ENCODE measurements at regions not wholly inside any gene's neighbourhood (a gene's known extent, or its start where the extent isn't known, plus 50 kb on each side); places are given as distances from the start of the nearest gene placed in this dataset.

DNA sequence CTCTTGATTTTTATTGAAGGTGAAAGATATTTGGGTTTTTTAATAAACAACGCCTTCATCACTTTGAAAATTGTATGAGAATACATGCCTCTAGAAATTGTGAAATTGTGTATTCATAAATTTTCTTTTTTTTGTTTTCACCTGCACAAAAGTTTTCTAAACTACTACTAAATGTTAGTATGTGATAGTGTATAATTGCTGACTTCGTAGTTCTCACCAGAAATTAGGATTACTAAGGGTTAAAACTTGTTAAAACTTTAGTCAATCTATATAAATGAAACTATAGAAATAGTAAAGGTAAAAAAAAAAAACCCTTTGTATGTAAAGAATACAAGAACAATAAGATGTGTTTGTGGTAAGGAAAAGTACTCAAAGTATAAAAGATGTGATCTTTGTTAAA, 496.5 kb upstream of the ATP2B1 start:
- 92 to 98% (median 96%) methylated on average over 2 of the region's 2 CpGs for WGBS, 4 donors
- Histone ChIP-seq H3K36me3 (no peaks in the 10 kb centered on the region), H3K27me3 (no peaks in the 10 kb centered on the region), H3K27ac (no peak overlapping the region), H3K4me3 (no peak overlapping the region), H3K4me1 (no peaks in the 10 kb centered on the region), H3K9me3 (peaks cover 0 to 14% (median 4%) of the 10 kb centered on the region in 12 donors)
- intact Hi-C loops (cut with DNase I) = no loop called here
- TF ChIP-seq CTCF (IDR thresholded peaks at IDR 0.05) (no peak), POLR2A (IDR thresholded peaks at IDR 0.05) (no peak)
- no peak for ATAC-seq
- DNase-seq = no peak

- Histone ChIP-seq H3K27ac (no peak overlapping the region), H3K27me3 (no peaks in the 10 kb centered on the region), H3K9me3 (peaks cover 0 to 2% (median 0%) of the 10 kb centered on the region in 12 donors), H3K4me1 (peaks cover 0 to 13% (median 3%) of the 10 kb centered on the region in 12 donors), H3K4me3 (no peak overlapping the region), H3K36me3 (no peaks in the 10 kb centered on the region)
- 92 to 98% (median 94%) methylated on average over 1 of the region's 1 CpG for WGBS, 4 donors
- no peak for DNase-seq
- intact Hi-C loops (cut with DNase I) = no loop called here
- no peak for ATAC-seq
- TF ChIP-seq CTCF (IDR thresholded peaks at IDR 0.05) = no peak
Observed at GRCh38 chr12:90203556-90203955, 494.9 kb upstream of the ATP2B1 start.

- Histone ChIP-seq H3K4me3 (no peak overlapping the region), H3K27me3 (no peaks in the 10 kb centered on the region), H3K27ac (peak overlapping the region in 1 of 12 donors; percentile 49), H3K4me1 (peaks cover 0 to 14% (median 3%) of the 10 kb centered on the region in 12 donors), H3K36me3 (no peaks in the 10 kb centered on the region), H3K9me3 (no peaks in the 10 kb centered on the region)
- 27 to 34% (median 31%) methylated on average over 1 of the region's 1 CpG for WGBS, 4 donors
- ATAC-seq (no peak), DNase-seq (no peak)
- no peak for TF ChIP-seq POLR2A (IDR thresholded peaks at IDR 0.05)
- no peak for TF ChIP-seq CTCF (IDR thresholded peaks at IDR 0.05)
- intact Hi-C loops (cut with DNase I) = no loop called here
Observed at GRCh38 chr12:90199006-90199405, 490.4 kb upstream of the ATP2B1 start.

DNA sequence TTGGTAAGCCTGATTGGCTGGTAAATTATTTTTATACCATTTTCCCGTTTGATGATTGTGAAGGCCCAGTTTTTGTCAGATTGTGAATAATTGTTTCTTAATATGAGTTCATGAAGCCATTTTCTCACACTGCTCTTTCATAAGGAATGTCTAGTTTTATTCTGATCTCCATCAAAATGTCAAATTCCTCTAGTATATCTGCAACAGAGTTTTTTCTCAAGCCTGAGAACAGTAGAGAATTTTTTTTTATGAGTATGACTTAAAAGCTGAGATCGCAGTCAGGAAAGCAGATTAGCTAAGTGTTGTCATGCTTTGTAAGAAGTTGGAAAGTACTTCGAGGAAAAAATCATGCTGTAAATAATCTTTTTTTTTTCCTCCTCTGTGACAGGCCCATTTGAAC, 484.9 kb upstream of the ATP2B1 start:
- 65 to 79% (median 67%) methylated on average over 3 of the region's 3 CpGs for WGBS, 4 donors
- intact Hi-C loops (cut with DNase I) = no loop called here
- no peak overlapping the region for H3K4me3 ChIP-seq
- ATAC-seq (no peak), DNase-seq (no peak)
- no peaks in the 10 kb centered on the region for H3K4me1 ChIP-seq
- H3K27me3 ChIP-seq = no peaks in the 10 kb centered on the region
- H3K9me3 ChIP-seq = no peaks in the 10 kb centered on the region
- no peak overlapping the region for H3K27ac ChIP-seq
- TF ChIP-seq POLR2A (IDR thresholded peaks at IDR 0.05) = no peak
- TF ChIP-seq CTCF (IDR thresholded peaks at IDR 0.05) = no peak
- no peaks in the 10 kb centered on the region for H3K36me3 ChIP-seq

All from heart left ventricle (tissue), 16 donors.